GM03348 (cell line): ENCODE measurements at regions not wholly inside any gene's neighbourhood (a gene's known extent, or its start where the extent isn't known, plus 50 kb on each side); places are given as distances from the start of the nearest gene placed in this dataset.
"Not testable (repeated sequence)": the region's sequence is repeated elsewhere in the genome, so short reads cannot be mapped to it uniquely, and the experiment has no call there.

Source experiments
- DNase-seq: peaks from one replicate; pipeline ENCODE4 v3.0.0; 2012; ENCODE audit warnings: low spot score

- no peak for DNase-seq
These were observed 1120.8 kb upstream of the TMEFF2 start for GRCh38 chr2:193315428-193316091.

GRCh38 chr2:193303464-193303863 is 1108.7 kb upstream of the TMEFF2 start:
- no peak for DNase-seq

- DNase-seq, result no peak
These were observed 1099.6 kb upstream of the TMEFF2 start for GRCh38 chr2:193294371-193294770.

DNA sequence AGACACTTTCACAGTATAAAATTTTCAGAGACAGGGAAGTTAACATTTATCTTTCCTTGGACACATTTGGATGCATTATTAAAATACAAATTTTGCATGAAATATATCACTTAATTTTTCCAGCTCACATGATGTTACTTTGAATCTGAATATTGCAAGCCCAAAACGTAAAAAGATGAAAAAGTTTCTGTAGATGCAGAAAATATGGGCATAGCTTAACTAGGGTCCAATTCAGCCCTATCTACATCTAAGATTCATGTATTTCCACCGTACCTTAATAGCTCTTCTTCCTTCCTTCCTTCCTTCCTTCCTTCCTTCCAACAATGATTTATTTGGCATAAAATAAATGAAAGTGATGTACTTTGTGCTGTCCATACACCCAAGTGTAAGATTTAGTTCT is 1084.6 kb upstream of the TMEFF2 start:
- DNase-seq, result no peak

DNA sequence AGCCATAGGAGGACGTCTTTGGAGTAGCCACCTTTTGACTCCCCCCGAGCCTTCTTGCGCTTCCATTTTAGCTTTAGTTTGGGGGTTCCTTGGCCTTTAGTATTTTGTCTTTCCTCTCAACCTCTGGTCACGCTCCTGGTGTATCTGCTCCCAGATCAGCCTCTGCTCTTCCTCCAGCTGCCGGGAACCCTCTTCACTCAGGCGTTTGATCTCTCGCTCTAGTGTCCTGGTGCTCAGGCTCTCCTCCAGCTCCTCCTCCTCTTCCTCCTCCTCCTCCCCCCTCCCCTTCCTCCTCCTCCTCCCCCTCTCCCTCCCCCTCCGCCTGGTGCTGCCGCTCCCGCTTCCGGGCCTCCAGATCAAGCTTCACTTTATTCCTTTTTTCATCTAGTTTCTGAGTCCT is 1082.3 kb upstream of the TMEFF2 start:
- DNase-seq, result no peak

DNA sequence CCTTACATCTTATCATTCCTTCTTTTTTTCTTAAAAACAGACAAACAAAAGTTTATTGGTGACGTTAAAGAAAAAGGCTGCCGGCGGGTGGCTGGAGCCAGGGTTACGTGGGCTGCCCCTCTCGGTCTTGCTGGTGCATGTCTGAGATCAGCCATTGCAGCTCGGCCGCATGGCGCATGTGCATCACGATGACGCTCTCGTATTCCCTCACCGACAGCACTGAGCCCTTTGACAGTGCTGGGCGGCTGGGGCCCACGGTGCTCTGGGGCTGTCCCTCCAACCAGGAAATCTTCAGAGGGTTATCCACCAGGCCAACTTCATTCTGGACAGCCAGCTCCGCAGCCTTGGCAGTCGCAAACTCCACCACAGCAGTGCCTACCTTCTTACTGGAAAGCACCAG is 1081.8 kb upstream of the TMEFF2 start:
- DNase-seq, result no peak

DNA sequence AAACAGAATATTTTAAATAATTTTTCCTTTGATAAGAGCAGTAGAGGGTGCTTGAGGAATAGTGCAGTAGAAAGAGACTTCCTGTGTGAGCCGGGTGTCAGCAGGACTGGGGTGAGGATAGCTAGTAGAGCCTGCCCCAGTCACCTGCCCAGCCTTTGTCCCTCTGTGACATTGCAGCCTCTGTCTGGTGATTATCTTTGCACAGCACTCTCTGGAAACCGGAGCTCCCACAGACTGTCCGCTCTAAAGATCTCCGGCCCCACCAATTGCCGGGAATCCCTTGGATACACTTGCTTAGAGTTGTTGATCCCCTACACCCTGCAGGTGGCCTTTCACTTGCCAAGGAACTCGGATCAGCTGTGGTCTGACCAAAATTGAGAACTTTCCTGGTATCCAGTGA is 1081.3 kb upstream of the TMEFF2 start:
- no peak for DNase-seq

DNA sequence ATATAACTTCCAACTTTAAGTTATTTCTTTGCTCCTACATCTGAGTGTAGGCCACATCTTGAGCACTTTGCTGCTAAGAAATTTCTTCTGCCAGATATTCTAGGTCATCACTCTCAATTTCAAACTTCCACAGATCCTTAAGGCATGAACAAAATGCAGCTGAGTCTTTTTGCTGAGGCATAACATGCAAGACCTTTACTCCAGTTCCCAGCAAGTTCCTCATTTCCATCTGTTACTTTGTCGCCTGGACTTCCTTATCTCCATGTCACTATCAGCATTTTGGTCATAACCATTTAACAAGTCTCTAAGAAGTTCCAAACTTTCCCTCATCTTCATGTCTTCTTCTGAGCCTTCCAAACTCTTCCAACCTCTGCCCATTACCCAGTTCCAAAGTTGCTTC is 1077.3 kb upstream of the TMEFF2 start:
- no peak for DNase-seq

- no peak for DNase-seq
These were observed 1076.1 kb upstream of the TMEFF2 start for GRCh38 chr2:193270816-193271215.

- no peak for DNase-seq
These were observed 1072.8 kb upstream of the TMEFF2 start for GRCh38 chr2:193267496-193268002.

GRCh38 chr2:193253014-193253530 is 1058.3 kb upstream of the TMEFF2 start:
- DNase-seq, result no peak

DNA sequence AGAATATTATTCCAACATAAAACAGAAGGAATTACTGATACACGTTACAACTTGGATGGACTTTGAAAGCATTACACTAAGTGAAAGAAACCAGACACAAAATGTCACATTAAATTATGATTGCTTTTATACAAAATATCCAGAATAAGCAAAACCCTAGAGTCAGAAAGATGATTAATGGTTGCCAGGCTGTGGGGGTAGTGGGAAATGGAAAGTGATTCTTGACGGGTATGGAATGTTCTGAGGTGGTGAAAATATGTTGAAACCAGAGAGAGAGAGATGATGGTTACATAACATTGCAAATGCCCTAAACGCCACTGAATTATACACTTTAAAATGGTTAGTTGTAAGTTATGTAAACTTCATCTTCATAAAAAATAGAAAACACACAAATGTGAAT is 1057.2 kb upstream of the TMEFF2 start:
- DNase-seq, result no peak

- no peak for DNase-seq
These were observed 1055.7 kb upstream of the TMEFF2 start for GRCh38 chr2:193250389-193250788.

GRCh38 chr2:193240752-193241151 is 1046.0 kb upstream of the TMEFF2 start:
- DNase-seq, result no peak

GRCh38 chr2:193231634-193232033 is 1036.9 kb upstream of the TMEFF2 start:
- no peak for DNase-seq

DNA sequence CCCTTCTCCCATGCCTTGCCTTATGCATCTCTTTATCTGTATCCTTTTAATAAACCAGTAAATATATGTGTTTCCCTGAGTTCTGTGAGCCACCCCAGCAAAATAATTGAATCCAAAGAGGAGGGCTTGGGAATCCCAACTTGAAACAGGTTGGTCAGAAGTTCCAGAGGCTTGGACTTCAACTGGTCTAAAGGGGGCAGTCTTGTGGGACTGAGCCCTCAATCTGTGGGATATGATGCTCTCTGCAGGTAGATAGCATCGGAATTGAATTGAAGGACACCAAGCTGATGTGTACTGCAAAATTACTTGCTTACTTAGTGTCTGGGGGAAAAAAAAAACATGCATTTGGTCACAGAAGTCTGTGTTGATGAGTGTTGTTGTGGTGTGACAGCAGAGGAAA is 1033.5 kb upstream of the TMEFF2 start:
- no peak for DNase-seq

DNA sequence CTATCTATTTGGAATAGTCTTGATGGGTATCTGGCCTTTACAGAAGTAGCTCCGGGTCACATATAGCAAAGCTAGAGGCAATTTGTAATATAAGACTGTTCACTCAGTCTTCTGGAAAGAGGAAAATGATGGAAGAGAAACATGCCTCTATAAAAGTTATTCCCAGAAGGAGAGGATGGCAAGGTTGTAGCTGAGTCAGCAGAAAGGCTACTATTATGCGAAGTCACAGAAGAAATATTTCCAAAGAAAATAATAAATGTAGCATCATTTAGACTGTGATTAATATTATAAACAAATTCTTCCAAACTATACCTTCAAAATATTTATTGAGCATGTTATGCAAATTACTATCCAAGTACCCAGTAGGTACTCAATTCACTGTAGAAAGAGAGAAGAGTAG is 1027.7 kb upstream of the TMEFF2 start:
- DNase-seq, result no peak

DNA sequence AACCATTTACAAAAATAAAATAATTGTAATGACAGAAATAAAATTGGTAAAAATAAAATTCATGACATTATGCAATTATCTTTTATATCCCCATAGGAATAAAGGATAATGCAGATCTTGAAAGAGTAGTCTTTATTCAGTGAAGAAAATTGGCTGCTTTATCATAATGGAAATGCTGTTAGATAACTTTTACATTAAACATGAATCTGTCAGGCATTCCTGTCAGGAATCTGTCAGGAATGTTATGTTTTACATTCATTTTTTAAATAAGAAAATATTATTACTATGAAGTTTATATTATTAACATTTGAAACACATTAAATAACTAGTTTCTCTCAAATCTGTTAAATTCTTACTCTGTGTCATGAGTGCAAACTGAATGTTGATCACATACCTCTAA is 1024.7 kb upstream of the TMEFF2 start:
- no peak for DNase-seq

GRCh38 chr2:193201583-193201982 is 1006.9 kb upstream of the TMEFF2 start:
- no peak for DNase-seq

GRCh38 chr2:193199322-193199721 is 1004.6 kb upstream of the TMEFF2 start:
- no peak for DNase-seq

GRCh38 chr2:193187816-193188215 is 993.1 kb upstream of the TMEFF2 start:
- no peak for DNase-seq

- DNase-seq, result not testable (repeated sequence)
These were observed 976.2 kb upstream of the TMEFF2 start for GRCh38 chr2:193170981-193171380.

DNA sequence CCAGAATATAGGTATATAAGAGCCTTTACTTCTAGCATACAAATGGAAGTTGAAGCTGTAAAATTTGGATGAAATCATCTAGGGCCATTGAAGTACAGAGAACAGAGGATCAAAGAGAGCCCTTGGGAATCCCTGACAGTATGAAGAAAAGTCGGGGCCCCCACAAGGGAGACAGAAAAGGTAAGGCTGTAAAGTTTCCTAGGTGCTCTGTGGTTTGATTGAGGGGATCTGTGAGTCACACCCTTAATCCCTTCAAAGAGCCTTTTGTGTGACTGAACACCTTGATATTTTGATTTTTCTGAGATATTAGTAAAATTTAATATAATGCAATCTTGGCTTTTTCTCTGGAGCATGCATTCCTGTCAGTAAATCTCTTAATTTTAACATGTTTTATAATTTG is 961.7 kb upstream of the TMEFF2 start:
- DNase-seq, result no peak

DNA sequence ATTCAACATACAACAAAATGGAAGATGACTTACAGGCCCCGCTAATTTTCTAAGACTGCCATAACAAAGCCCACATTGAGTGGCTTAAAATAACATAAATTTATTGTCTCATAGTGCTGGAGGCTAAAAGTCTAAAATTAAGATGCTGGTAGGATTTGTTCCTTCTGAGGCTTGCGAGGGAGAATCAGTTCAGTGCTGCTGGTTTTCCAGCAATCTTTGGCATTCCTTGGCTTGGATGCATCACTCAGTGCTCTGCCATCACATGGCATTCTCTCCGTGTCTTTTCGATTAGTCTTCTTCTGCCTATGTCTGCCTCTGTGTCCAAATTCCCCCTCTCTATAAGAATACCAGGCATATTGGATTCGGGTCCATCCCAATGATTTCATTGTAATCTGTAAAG is 959.3 kb upstream of the TMEFF2 start:
- DNase-seq, result no peak
